PC-3 (cell line): ENCODE measurements at regions not wholly inside any gene's neighbourhood (a gene's known extent, or its start where the extent isn't known, plus 50 kb on each side); places are given as distances from the start of the nearest gene placed in this dataset.

ENCODE experiments used
- ATAC-seq: fragments of 200-7000 bp; cut with Tn5 transposase; 2 replicates; pipeline ENCODE4 v1.9.1; 2020; ENCODE audit warnings: mild to moderate bottlenecking, moderate library complexity
- BruUV-seq: library from RNA; stranded (reverse); fragments of 400-500 nt; replicated peaks from 2 replicates; lab custom pipeline; 2021; lab: Mats Ljungman, UMichigan
- CTCF ChIA-PET: fragments of 300-600 bp; sonication (Branson Sonifier 250); formaldehyde crosslinking; loops from one replicate; lab custom pipeline; 2022; ENCODE audit warnings: antibody characterized with exemption; lab: Charles Lee
- POLR2A ChIA-PET: fragments of 300-600 bp; sonication (Branson Sonifier 250); formaldehyde crosslinking; loops from one replicate; lab custom pipeline; 2022; ENCODE audit warnings: antibody characterized with exemption; ENCODE audit not compliant: unreplicated experiment; lab: Charles Lee
- DNase-seq: peaks from one replicate; pipeline ENCODE4 v3.0.0-alpha.2; 2015
- H2AFZ ChIP-seq: fragments of 300-600 bp; sonication (generic); 2 replicates; pipeline ENCODE4 v1.6.0; 2016; ENCODE audit warnings: antibody characterized with exemption, low read length
- H3F3A ChIP-seq: fragments of 300-600 bp; sonication (generic); one replicate; pipeline ENCODE4 v1.6.0; 2017; ENCODE audit warnings: antibody characterized with exemption, low read length, control low read depth, mild to moderate bottlenecking; ENCODE audit not compliant: unreplicated experiment
- H3K27ac ChIP-seq: fragments of 300-600 bp; sonication (generic); 2 replicates; pipeline ENCODE4 v1.5.1; 2016; ENCODE audit warnings: mild to moderate bottlenecking, low read length
- H3K27me3 ChIP-seq: fragments of 300-600 bp; sonication (generic); 2 replicates; pipeline ENCODE4 v1.6.1; 2016; ENCODE audit warnings: low read length, mixed read lengths
- H3K36me3 ChIP-seq: fragments of 300-600 bp; sonication (generic); 2 replicates; pipeline ENCODE4 v1.6.1; 2016; ENCODE audit warnings: low read depth, mixed run types, low read length, mixed read lengths
- H3K4me1 ChIP-seq: fragments of 300-600 bp; sonication (generic); 2 replicates; pipeline ENCODE4 v1.5.1; 2016; ENCODE audit warnings: low read length; ENCODE audit not compliant: insufficient read depth
- H3K4me2 ChIP-seq: fragments of 300-600 bp; sonication (generic); 2 replicates; pipeline ENCODE4 v1.6.0; 2016; ENCODE audit warnings: low read length
- H3K4me3 ChIP-seq: fragments of 300-600 bp; sonication (generic); 2 replicates; pipeline ENCODE4 v1.5.1; 2016; ENCODE audit warnings: mild to moderate bottlenecking, low read length, mixed read lengths
- H3K79me2 ChIP-seq: fragments of 300-600 bp; sonication (generic); 2 replicates; pipeline ENCODE4 v1.6.1; 2017; ENCODE audit warnings: low read length, mixed read lengths
- H3K9ac ChIP-seq: fragments of 300-600 bp; sonication (generic); 2 replicates; pipeline ENCODE4 v1.6.0; 2016; ENCODE audit warnings: mild to moderate bottlenecking, low read length
- H3K9me2 ChIP-seq: fragments of 300-600 bp; sonication (generic); replicated peaks from 2 replicates; pipeline ENCODE4 v1.6.1; 2016; ENCODE audit warnings: mixed run types, low read length, mixed read lengths
- H3K9me3 ChIP-seq: fragments of 300-600 bp; sonication (generic); 2 replicates; pipeline ENCODE4 v1.6.1; 2016; ENCODE audit warnings: low read length, mixed read lengths
- H4K20me1 ChIP-seq: fragments of 300-600 bp; sonication (generic); 2 replicates; pipeline ENCODE4 v1.6.1; 2016; ENCODE audit warnings: low read length, mixed read lengths
- EZH2 ChIP-seq: fragments of 300-600 bp; sonication (generic); IDR thresholded peaks from one replicate; pipeline ENCODE4 v1.6.1; 2017; ENCODE audit warnings: antibody characterized with exemption, mild to moderate bottlenecking, low read length; ENCODE audit not compliant: unreplicated experiment
- EZH2phosphoT487 ChIP-seq: fragments of 300-600 bp; sonication (generic); IDR thresholded peaks from 2 replicates; pipeline ENCODE4 v1.6.1; 2018; ENCODE audit warnings: mild to moderate bottlenecking, antibody characterized with exemption, low read length, borderline replicate concordance
- intact Hi-C: fragments of 100-400 bp; cut with micrococcal nuclease; formaldehyde crosslinking; loops from 2 replicates; pipeline ENCODE4 v1.9.0; 2023
- TF ChIP-seq, protein P1 (sequence below): fragments of 300-600 bp; sonication (generic); conservative IDR thresholded peaks from 2 replicates; pipeline ENCODE4 v1.5.1; 2017; ENCODE audit warnings: antibody characterized with exemption, low read depth, mild to moderate bottlenecking, low read length

DNA sequence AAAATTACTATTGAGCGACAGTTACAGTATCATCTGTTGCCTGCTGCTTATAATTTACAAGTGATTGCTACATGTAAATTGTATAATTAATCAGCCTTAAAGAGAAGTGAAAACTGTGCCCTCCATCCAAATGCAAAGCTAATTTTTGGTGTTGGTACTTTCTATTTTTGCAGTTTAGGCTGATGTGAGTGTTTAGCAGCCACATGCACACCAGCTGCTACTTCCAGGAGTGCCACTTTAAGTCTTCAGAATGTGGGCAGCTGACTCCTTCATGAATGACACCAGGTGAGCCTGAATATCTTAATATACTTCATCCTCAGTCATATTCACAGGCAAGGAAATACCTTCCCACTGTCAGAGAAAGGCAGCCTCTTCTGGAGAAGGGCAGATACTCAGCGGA, 149.8 kb upstream of the RASGEF1B start:
- no TSS peak for BruUV-seq
- Histone ChIP-seq H3K79me2 (no peaks in the 10 kb centered on the region), H3K9me3 (no peaks in the 10 kb centered on the region), H3K27ac (no peak overlapping the region), H3K4me3 (no peak overlapping the region), H3K36me3 (no peaks in the 10 kb centered on the region), H3K9ac (no peak overlapping the region), H2AFZ (no peak overlapping the region), H3K4me1 (no peaks in the 10 kb centered on the region), H3K4me2 (no peak overlapping the region), H4K20me1 (no peaks in the 10 kb centered on the region), H3K9me2 (no peaks in the 10 kb centered on the region), H3K27me3 (no peaks in the 10 kb centered on the region), H3F3A (no peaks in the 10 kb centered on the region)
- TF ChIP-seq EZH2 (no peak), EZH2phosphoT487 (no peak)
- TF ChIP-seq, protein P1, sequence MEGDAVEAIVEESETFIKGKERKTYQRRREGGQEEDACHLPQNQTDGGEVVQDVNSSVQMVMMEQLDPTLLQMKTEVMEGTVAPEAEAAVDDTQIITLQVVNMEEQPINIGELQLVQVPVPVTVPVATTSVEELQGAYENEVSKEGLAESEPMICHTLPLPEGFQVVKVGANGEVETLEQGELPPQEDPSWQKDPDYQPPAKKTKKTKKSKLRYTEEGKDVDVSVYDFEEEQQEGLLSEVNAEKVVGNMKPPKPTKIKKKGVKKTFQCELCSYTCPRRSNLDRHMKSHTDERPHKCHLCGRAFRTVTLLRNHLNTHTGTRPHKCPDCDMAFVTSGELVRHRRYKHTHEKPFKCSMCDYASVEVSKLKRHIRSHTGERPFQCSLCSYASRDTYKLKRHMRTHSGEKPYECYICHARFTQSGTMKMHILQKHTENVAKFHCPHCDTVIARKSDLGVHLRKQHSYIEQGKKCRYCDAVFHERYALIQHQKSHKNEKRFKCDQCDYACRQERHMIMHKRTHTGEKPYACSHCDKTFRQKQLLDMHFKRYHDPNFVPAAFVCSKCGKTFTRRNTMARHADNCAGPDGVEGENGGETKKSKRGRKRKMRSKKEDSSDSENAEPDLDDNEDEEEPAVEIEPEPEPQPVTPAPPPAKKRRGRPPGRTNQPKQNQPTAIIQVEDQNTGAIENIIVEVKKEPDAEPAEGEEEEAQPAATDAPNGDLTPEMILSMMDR = no peak
- no peak for DNase-seq
- ATAC-seq = no peak
- intact Hi-C loops = no loop called here
- POLR2A ChIA-PET = no interaction called here
- CTCF ChIA-PET = no interaction called here

DNA sequence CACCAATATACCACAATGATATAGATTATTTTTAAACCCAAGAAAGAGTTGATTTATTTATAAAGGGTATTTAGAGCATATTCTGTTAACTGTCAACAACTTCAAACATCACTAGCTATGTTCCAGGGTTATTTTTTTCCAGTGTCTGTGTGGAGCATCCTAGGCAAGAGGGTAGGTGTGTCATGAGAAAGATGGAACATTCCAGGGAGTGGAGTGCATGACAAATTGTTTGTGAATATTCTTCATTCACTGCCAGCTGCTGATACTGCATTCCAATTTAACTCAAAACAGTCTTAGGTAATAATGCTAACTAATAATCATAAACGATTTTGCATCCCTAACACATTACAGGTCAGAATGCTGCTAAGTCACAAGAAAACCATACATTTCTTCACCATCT, 148.7 kb upstream of the RASGEF1B start:
- no peak for DNase-seq
- Histone ChIP-seq H3K4me2 (no peak overlapping the region), H3K27me3 (no peaks in the 10 kb centered on the region), H3K4me3 (no peak overlapping the region), H3K4me1 (no peaks in the 10 kb centered on the region), H3F3A (no peaks in the 10 kb centered on the region), H3K9me3 (no peaks in the 10 kb centered on the region), H3K9me2 (no peaks in the 10 kb centered on the region), H3K9ac (no peak overlapping the region), H3K27ac (no peak overlapping the region), H3K36me3 (no peaks in the 10 kb centered on the region), H2AFZ (no peak overlapping the region), H3K79me2 (no peaks in the 10 kb centered on the region), H4K20me1 (no peaks in the 10 kb centered on the region)
- ChIA-PET CTCF (no interaction called here), POLR2A (no interaction called here)
- intact Hi-C loops = no loop called here
- no TSS peak for BruUV-seq
- no peak for ATAC-seq
- TF ChIP-seq EZH2phosphoT487 = no peak
- TF ChIP-seq EZH2 = no peak
- TF ChIP-seq, protein P1 = no peak

DNA sequence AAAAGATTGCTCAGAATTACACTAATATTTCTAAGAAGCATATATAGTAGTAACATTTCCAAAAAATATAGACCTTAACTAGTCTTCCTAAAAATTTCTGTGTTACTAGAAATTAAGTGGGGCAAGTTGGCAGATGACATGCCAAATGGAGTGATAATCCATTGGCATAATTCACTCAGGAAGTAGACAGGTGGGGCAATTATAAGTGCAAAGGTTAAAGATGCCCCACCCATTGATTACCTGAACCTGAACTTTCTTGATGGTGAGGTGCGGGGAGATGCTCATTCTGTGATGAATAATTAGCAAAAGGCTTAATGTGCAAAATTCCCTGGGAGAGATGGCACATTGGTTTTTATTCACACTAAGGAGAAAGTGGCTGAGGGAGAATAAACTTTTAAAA, 145.8 kb upstream of the RASGEF1B start:
- ChIA-PET CTCF (no interaction called here), POLR2A (no interaction called here)
- Histone ChIP-seq H3K9me3 (no peaks in the 10 kb centered on the region), H3K4me1 (no peaks in the 10 kb centered on the region), H4K20me1 (no peaks in the 10 kb centered on the region), H3K9ac (no peak overlapping the region), H3K36me3 (no peaks in the 10 kb centered on the region), H3K4me3 (no peak overlapping the region), H3K4me2 (no peak overlapping the region), H3K27ac (no peak overlapping the region), H2AFZ (no peak overlapping the region), H3K9me2 (no peaks in the 10 kb centered on the region), H3K27me3 (no peaks in the 10 kb centered on the region), H3K79me2 (no peaks in the 10 kb centered on the region), H3F3A (no peaks in the 10 kb centered on the region)
- no TSS peak for BruUV-seq
- ATAC-seq (no peak), DNase-seq (no peak)
- TF ChIP-seq EZH2phosphoT487 (no peak), EZH2 (no peak)
- TF ChIP-seq, protein P1 = no peak
- intact Hi-C loops = no loop called here
